IPS DF 6.9 (cell line): ENCODE measurements at regions not wholly inside any gene's neighbourhood (a gene's known extent, or its start where the extent isn't known, plus 50 kb on each side); places are given as distances from the start of the nearest gene placed in this dataset.

ENCODE experiments used
- DNase-seq: peaks from one replicate; pipeline ENCODE4 v3.0.0-alpha.2; 2013; ENCODE audit warnings: low read depth, low spot score
- H3K27ac ChIP-seq: one replicate; pipeline ENCODE4 v1.5.1; 2013; ENCODE audit warnings: low read length, control low read depth
- H3K27me3 ChIP-seq: 2 replicates; pipeline ENCODE4 v1.6.1; 2013; ENCODE audit warnings: mild to moderate bottlenecking, low read length; ENCODE audit not compliant: control insufficient read depth, insufficient read depth
- H3K36me3 ChIP-seq: 2 replicates; pipeline ENCODE4 v1.6.1; 2013; ENCODE audit warnings: low read length; ENCODE audit not compliant: control insufficient read depth, insufficient read depth
- H3K4me1 ChIP-seq: 2 replicates; pipeline ENCODE4 v1.6.1; 2013; ENCODE audit warnings: low read length; ENCODE audit not compliant: control insufficient read depth, insufficient read depth
- H3K4me3 ChIP-seq: 2 replicates; pipeline ENCODE4 v1.5.1; 2013; ENCODE audit warnings: mild to moderate bottlenecking, low read length
- H3K9me3 ChIP-seq: 2 replicates; pipeline ENCODE4 v1.6.1; 2013; ENCODE audit warnings: low read length, inconsistent platforms; ENCODE audit not compliant: control insufficient read depth, insufficient read depth
- WGBS: extraction: QIAGEN DNeasy Blood & Tissue Kit; methylation state at CpG from one replicate; pipeline ENCODE4 v1.1.7; 2013; ENCODE audit warnings: mixed read lengths, missing lambda C conversion rate; ENCODE audit not compliant: insufficient read length, insufficient coverage; 5-methylcytosine and 5-hydroxymethylcytosine counted together

DNA sequence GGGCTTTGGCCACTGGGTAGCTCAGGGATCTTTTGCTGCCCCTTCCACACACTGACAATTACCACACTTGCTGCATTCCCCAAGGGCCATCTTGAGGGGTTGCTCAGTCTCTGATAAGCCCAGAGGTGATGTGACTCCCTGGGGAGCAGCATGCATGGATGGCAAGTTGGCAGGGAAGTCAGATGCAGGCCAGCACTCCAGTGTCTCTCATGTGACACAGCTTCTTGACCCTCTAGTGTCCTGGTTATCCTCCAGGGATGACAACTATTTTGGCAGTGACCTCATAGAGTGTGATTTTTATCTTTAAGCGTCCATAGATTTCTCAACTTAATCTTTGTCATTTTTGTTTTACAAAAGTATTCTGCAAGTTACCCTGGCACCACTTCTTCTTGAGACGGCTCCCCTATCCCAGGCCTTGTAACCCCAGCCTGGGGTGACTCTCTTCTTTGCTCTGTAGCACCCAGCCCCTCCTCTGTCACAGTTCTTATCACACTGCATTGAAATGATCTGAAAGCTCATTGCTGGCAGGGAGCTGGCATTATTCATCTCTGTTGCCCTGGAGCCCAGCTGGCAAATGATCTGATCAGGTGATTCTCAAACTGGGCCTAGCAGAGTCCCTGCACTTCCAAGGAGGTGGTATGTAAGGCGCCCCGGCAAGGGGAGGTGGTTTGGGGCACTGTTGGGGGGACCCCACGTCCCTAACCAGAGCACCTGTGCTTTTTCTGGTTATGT, 72.6 kb downstream of the TENT5C start:
- H3K27ac ChIP-seq: no peak overlapping the region

DNA sequence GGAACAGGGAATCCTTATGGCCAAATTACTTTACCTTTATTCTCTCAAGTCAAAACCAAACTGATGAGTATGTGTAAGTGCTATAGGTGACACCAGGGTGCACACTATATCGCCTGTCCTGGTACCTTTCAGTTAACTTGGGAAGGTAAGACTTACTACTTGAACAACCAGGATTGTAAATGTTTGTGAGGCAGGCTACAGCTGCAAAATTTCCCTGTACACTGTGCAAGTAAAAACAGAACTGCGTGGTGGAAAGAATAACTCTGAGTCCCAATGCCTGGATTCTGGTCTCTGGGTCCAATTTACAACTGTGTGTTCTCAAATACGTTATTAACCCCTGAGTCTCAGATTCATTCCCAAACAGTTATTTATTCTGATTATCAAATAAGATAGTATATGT, 73.5 kb downstream of the TENT5C start:
- Histone ChIP-seq H3K27me3 (no peaks in the 10 kb centered on the region), H3K9me3 (no peaks in the 10 kb centered on the region), H3K4me3 (no peak overlapping the region), H3K36me3 (no peaks in the 10 kb centered on the region), H3K4me1 (no peaks in the 10 kb centered on the region), H3K27ac (no peak overlapping the region)
- WGBS: no CpG with 5 or more reads among the region's 3 CpGs
- DNase-seq: no peak

More for the DNA sequence above, 72.6 kb downstream of the TENT5C start:
- no peak for DNase-seq
- no CpG with 5 or more reads among the region's 5 CpGs for WGBS
- no peak overlapping the region for H3K4me3 ChIP-seq
- no peaks in the 10 kb centered on the region for H3K9me3 ChIP-seq
- no peaks in the 10 kb centered on the region for H3K4me1 ChIP-seq
- no peaks in the 10 kb centered on the region for H3K27me3 ChIP-seq
- H3K36me3 ChIP-seq: no peaks in the 10 kb centered on the region

DNA sequence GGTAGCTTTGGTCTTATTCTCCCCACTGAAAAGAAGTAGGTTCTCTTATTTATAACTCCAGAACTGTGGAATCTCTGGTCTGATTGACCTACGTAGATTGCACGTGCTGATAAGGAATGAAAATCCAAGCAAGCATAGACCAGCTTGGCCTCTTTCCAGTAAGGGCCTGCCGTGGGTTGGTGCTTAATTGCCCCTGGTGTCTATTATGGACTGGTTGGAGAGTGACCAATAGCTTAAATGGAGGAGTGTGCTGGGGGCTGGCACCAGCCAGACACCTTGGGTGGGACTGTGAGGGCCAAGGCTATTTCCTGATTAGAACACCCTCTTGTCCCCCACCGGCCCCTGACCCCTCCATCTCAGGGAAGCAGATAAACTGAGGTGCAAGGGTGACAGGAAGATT, 74.0 kb downstream of the TENT5C start:
- no peak overlapping the region for H3K4me3 ChIP-seq
- no peaks in the 10 kb centered on the region for H3K27me3 ChIP-seq
- no peak overlapping the region for H3K27ac ChIP-seq
- no CpG with 5 or more reads among the region's 4 CpGs for WGBS
- no peak for DNase-seq
- H3K4me1 ChIP-seq: no peaks in the 10 kb centered on the region
- no peaks in the 10 kb centered on the region for H3K36me3 ChIP-seq
- no peaks in the 10 kb centered on the region for H3K9me3 ChIP-seq

DNA sequence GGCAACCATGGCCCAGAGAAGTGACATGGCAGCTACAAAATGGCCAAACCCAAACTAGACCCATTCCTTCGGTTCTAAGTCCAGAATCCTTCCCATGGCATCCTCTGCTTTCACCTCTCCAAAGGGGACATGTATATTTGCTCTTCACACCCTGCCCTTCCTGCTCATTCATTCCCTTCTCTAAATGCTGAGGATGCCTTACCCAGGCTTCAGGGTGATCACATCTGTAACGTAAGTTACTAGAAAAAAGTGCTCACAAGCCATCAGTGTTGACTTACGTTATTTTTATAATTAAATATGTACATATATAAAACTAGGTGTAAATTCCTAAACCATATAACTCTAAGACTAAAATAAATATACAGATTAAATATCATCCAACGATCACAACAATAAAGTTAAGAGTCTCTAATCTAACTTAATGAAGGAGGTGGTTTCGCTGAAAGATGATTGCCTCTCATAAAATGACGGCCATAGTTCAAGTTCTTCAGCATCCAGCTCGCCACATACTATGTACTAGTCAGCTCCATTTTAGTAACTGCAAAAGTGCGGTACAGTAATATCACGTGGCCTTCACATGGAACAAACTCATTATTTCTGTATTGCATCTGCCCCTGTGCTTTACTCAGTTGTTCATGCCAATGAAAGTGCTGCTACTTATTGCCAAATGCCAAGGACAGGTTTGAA, 74.6 kb downstream of the TENT5C start:
- H3K27me3 ChIP-seq: no peaks in the 10 kb centered on the region
- H3K4me1 ChIP-seq: no peaks in the 10 kb centered on the region
- H3K27ac ChIP-seq: no peak overlapping the region
- no peak for DNase-seq
- no peaks in the 10 kb centered on the region for H3K9me3 ChIP-seq
- no peaks in the 10 kb centered on the region for H3K36me3 ChIP-seq
- no CpG with 5 or more reads among the region's 9 CpGs for WGBS
- no peak overlapping the region for H3K4me3 ChIP-seq

DNA sequence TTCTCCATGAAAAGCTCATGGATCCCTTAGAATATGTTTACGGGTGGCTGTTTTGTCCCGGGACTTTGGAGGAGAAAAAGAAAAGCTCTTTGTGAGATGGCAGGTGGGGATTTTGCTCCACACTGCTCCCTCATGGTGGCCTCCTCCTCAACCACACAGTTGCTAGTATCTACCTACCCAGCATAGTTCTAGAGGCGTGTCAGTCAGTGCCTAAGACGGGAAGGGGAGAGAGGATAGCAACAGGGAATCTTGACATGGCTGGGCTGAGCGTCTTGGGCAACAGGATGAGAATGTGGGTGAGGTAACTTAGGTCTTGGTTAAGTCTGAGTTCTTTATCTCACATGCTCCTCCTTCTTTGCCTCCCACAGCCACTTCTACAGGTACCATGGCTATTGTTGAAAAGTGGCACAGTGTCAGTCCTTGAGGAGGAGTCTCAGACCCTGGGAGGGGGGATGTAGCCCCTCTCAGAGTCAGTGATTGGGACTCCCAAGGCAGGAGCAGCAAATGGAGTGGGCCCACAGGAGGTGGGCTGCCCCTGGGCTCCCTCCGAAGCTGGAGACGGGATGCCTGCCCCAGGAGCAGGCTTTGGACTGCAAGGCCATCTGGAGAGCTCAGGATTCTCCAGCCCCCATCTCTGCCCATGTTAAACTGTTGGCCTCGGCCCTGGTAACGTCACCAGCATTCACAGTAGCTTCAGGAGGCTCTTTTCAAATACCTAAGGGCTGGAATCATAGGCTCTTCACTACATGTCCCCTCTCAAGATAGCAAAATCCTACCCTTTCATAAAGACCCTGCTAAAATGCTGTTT, 75.4 kb downstream of the TENT5C start:
- H3K27me3 ChIP-seq: no peaks in the 10 kb centered on the region
- no peaks in the 10 kb centered on the region for H3K36me3 ChIP-seq
- no CpG with 5 or more reads among the region's 9 CpGs for WGBS
- no peak overlapping the region for H3K4me3 ChIP-seq
- DNase-seq: no peak
- H3K27ac ChIP-seq: no peak overlapping the region
- no peaks in the 10 kb centered on the region for H3K9me3 ChIP-seq
- no peaks in the 10 kb centered on the region for H3K4me1 ChIP-seq

DNA sequence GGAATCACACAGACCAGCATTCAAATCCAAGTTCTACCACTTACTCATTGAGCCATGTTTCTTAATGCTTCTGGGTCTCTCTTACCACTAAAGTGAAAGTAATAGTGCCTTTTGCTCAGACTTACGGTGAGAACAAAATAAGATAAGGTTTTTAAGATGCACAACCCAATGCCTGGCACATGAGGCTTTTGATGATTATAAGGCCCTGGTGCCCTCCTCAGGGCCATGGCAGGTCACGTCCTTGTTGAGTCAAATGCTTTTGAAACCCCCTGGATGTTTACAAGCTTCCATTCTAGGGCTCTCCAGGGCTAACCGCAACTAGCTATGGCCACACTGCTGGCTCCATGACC, 76.0 kb downstream of the TENT5C start:
- no peaks in the 10 kb centered on the region for H3K27me3 ChIP-seq
- no peaks in the 10 kb centered on the region for H3K4me1 ChIP-seq
- no peaks in the 10 kb centered on the region for H3K36me3 ChIP-seq
- no peak for DNase-seq
- H3K9me3 ChIP-seq: no peaks in the 10 kb centered on the region
- H3K4me3 ChIP-seq: no peak overlapping the region
- no peak overlapping the region for H3K27ac ChIP-seq
- no CpG with 5 or more reads among the region's 3 CpGs for WGBS

DNA sequence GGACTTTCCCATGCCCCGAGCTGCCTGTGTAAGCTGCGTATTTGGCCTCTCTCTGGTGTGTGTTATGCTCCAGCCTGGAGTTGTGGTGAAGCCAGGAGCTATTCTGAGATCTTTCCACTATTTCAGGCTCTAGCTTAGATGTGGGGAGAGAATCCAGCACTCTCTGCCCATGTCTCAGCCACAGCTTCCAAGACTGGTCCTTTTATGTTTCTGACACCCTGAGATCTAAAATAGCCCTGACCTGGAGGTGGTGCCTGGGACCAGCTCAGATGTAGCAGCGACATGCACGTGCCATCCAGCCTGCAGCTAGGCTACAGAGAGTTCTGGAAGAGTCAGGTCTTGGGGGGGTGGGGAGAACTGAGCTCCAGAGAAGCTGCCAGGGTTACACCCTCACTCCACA, 76.5 kb downstream of the TENT5C start:
- DNase-seq: no peak
- Histone ChIP-seq H3K9me3 (no peaks in the 10 kb centered on the region), H3K4me3 (no peak overlapping the region), H3K36me3 (no peaks in the 10 kb centered on the region), H3K27me3 (no peaks in the 10 kb centered on the region), H3K27ac (no peak overlapping the region), H3K4me1 (no peaks in the 10 kb centered on the region)
- no CpG with 5 or more reads among the region's 4 CpGs for WGBS

DNA sequence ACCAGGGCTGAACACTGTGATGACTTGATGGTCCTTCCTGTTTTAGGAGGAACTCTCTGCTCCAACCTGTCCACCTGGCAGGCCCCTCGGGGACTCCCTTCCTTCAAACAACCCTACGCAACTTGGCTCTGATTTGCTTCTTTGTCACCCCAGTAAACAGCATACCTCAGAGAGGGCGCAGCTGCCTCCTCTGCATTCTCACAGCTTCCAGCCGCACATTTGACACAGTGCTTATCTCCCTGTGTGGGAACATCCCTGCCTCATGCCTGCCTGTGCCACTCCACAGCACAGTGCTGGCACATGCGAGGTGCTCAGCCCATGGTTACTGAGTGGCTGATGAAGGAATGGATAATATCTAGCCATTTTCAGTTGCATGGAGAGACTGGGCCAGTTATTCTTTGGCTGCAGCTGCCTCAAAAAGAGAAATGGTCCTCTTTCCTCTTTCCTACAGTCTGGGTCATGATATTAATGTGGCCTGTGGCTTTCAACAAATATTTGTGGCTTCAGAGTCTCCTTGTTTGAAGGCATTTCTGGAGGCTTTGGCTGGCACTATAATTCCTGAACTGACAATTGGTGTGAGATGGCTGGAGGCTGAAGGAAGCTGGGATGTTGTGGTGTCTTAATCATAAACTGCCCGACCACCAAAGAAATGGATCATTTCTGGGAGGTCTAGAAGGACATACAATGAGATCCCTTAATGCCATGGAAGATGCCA, 77.9 kb downstream of the TENT5C start:
- no peak overlapping the region for H3K4me3 ChIP-seq
- no peaks in the 10 kb centered on the region for H3K36me3 ChIP-seq
- DNase-seq: no peak
- WGBS: no CpG with 5 or more reads among the region's 6 CpGs
- no peaks in the 10 kb centered on the region for H3K27me3 ChIP-seq
- H3K9me3 ChIP-seq: no peaks in the 10 kb centered on the region
- no peak overlapping the region for H3K27ac ChIP-seq
- no peaks in the 10 kb centered on the region for H3K4me1 ChIP-seq

DNA sequence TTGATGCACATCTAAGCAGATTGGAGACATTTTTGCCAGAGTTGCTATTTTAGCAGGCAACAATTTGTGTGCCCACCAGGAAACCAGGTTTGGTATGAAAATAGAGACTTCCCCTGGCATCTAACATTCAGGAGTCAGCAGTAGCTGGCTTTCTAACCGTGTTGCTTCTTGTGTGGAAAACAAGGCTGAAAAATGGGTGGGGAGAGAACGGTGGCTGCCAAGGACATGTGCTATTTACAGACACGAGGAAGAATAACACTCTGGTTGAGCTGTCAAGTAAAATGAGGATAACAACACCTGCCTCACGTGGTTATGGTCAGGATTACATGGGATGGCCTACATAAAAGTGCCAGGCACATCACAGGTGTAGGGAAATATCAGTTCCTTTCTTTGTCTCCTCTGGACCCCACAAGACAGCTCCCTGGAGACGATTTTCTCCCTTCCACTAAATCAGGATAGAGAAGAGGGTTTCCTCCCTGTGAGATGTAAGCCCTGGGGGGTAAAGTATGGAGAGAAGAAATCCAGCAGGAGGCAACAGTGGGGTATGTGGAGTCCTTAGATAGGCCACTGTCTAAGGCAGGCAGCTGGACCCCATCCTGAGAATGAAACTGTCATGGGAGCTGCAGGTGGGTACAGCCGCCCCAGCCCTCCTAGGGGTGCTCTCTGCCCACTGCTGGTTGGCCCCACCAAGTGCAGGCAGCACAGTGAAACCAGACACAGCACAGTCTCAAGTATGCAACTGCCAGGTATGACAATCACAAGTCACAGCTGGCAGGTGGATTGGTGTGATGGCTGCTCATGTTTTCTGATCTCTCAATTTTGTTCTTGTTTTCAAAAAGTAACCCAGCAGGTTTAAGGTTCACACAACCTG, 80.3 kb downstream of the TENT5C start:
- no peak for DNase-seq
- Histone ChIP-seq H3K9me3 (no peaks in the 10 kb centered on the region), H3K27ac (no peak overlapping the region), H3K36me3 (no peaks in the 10 kb centered on the region), H3K4me3 (no peak overlapping the region), H3K4me1 (no peaks in the 10 kb centered on the region), H3K27me3 (no peaks in the 10 kb centered on the region)
- WGBS: no CpG with 5 or more reads among the region's 6 CpGs
